COLO829 (cell line): ENCODE measurements at regions not wholly inside any gene's neighbourhood (a gene's known extent, or its start where the extent isn't known, plus 50 kb on each side); places are given as distances from the start of the nearest gene placed in this dataset.
"Not testable (repeated sequence)": the region's sequence is repeated elsewhere in the genome, so short reads cannot be mapped to it uniquely, and the experiment has no call there.

Experiments used
- DNase-seq: peaks from one replicate; pipeline ENCODE4 v3.0.0; 2012; ENCODE audit warnings: low spot score

GRCh38 chr7:130948822-130949221 is 214.8 kb upstream of the KLF14 start:
- no peak for DNase-seq

GRCh38 chr7:130949550-130949949 is 215.5 kb upstream of the KLF14 start:
- no peak for DNase-seq

GRCh38 chr7:130950054-130950453 is 216.0 kb upstream of the KLF14 start:
- DNase-seq, result no peak

GRCh38 chr7:130950741-130951140 is 216.7 kb upstream of the KLF14 start:
- DNase-seq, result no peak

- no peak for DNase-seq
Observed at GRCh38 chr7:130951303-130951975, 217.4 kb upstream of the KLF14 start.

GRCh38 chr7:130951976-130952876 is 218.2 kb upstream of the KLF14 start:
- no peak for DNase-seq

- no peak for DNase-seq
Observed at GRCh38 chr7:130953196-130953595, 219.2 kb upstream of the KLF14 start.

GRCh38 chr7:130954918-130955564 is 221.0 kb upstream of the KLF14 start:
- no peak for DNase-seq

- DNase-seq, result no peak
Observed at GRCh38 chr7:130955565-130955919, 221.5 kb upstream of the KLF14 start.

- no peak for DNase-seq
Observed at GRCh38 chr7:130956417-130957136, 222.6 kb upstream of the KLF14 start.

- no peak for DNase-seq
Observed at GRCh38 chr7:130957137-130957513, 223.1 kb upstream of the KLF14 start.

- DNase-seq, result not testable (repeated sequence)
Observed at GRCh38 chr7:130957722-130958435, 223.9 kb upstream of the KLF14 start.

GRCh38 chr7:130958846-130959245 is 224.8 kb upstream of the KLF14 start:
- DNase-seq, result no peak

GRCh38 chr7:130959743-130960207 is 225.8 kb upstream of the KLF14 start:
- DNase-seq, result peak; percentile 93

- peak; percentile 91 for DNase-seq
Observed at GRCh38 chr7:130960208-130960988, 226.4 kb upstream of the KLF14 start.

GRCh38 chr7:130961128-130961601 is 227.2 kb upstream of the KLF14 start:
- peak; percentile 84 for DNase-seq

GRCh38 chr7:130962109-130962508 is 228.1 kb upstream of the KLF14 start:
- no peak for DNase-seq

GRCh38 chr7:130963339-130963738 is 229.3 kb upstream of the KLF14 start:
- DNase-seq, result no peak

- DNase-seq, result no peak
Observed at GRCh38 chr7:130965515-130965914, 231.5 kb upstream of the KLF14 start.

GRCh38 chr7:130966246-130967009 is 232.4 kb upstream of the KLF14 start:
- no peak for DNase-seq
